IMR-90 (cell line): ENCODE measurements at regions not wholly inside any gene's neighbourhood (a gene's known extent, or its start where the extent isn't known, plus 50 kb on each side); places are given as distances from the start of the nearest gene placed in this dataset.

ENCODE experiments used
- ATAC-seq: fragments of 200-7000 bp; cut with Tn5 transposase; 2 replicates; pipeline ENCODE4 v1.9.1; 2020; ENCODE audit warnings: low read depth, mild to moderate bottlenecking, moderate library complexity
- BruUV-seq: library from RNA; stranded (reverse); fragments of 400-500 nt; replicated peaks from 2 replicates; lab custom pipeline; 2021; lab: Mats Ljungman, UMichigan
- CTCF ChIA-PET: fragments of 300-600 bp; formaldehyde crosslinking; extraction: SDS; loops from one replicate; lab custom pipeline; 2021; ENCODE audit warnings: antibody characterized with exemption; lab: Yijun Ruan, JAX
- POLR2A ChIA-PET: fragments of 300-600 bp; sonication (Branson Sonifier 250); formaldehyde crosslinking; loops from one replicate; lab custom pipeline; 2022; ENCODE audit warnings: antibody characterized with exemption; ENCODE audit not compliant: unreplicated experiment; lab: Charles Lee
- DNase-seq: peaks from one replicate; pipeline ENCODE4 v3.0.0; 2013
- H2AFZ ChIP-seq: replicated peaks from 2 replicates; pipeline ENCODE3; 2013; ENCODE audit warnings: low read length, mild to moderate bottlenecking; ENCODE audit not compliant: poor library complexity
- H2AK5ac ChIP-seq: 2 replicates; pipeline ENCODE4 v1.6.1; 2013; ENCODE audit warnings: low read depth, low read length, inconsistent platforms
- H2AK9ac ChIP-seq: replicated peaks from 2 replicates; pipeline ENCODE3; 2013; ENCODE audit warnings: mild to moderate bottlenecking, low read depth, low read length, moderate library complexity; ENCODE audit not compliant: poor library complexity
- H2BK120ac ChIP-seq: 2 replicates; pipeline ENCODE4 v1.6.1; 2013; ENCODE audit warnings: low read depth, low read length, inconsistent platforms
- H2BK15ac ChIP-seq: 3 replicates; pipeline ENCODE4 v1.6.1; 2013; ENCODE audit warnings: low read depth, low read length, inconsistent platforms
- H2BK20ac ChIP-seq: 2 replicates; pipeline ENCODE4 v1.6.1; 2013; ENCODE audit warnings: low read depth, mild to moderate bottlenecking, inconsistent platforms, low read length, moderate library complexity
- H2BK5ac ChIP-seq: 2 replicates; pipeline ENCODE4 v1.6.1; 2013; ENCODE audit warnings: mild to moderate bottlenecking, low read depth, low read length, inconsistent platforms; ENCODE audit not compliant: poor library complexity, severe bottlenecking
- H3K14ac ChIP-seq: replicated peaks from 2 replicates; pipeline ENCODE4 v1.6.1; 2013; ENCODE audit warnings: low read depth, low read length, inconsistent platforms
- H3K18ac ChIP-seq: 2 replicates; pipeline ENCODE4 v1.6.1; 2013; ENCODE audit warnings: low read depth, low read length, control low read depth
- H3K23ac ChIP-seq: 2 replicates; pipeline ENCODE4 v1.6.1; 2013; ENCODE audit warnings: low read depth, low read length, inconsistent platforms
- H3K27ac ChIP-seq: 2 replicates; pipeline ENCODE4 v1.5.1; 2013; ENCODE audit warnings: mild to moderate bottlenecking, control low read depth, low read length; ENCODE audit not compliant: insufficient read depth
- H3K27me3 ChIP-seq: 2 replicates; pipeline ENCODE4 v1.6.1; 2013; ENCODE audit warnings: low read length; ENCODE audit not compliant: control insufficient read depth, insufficient read depth
- H3K36me3 ChIP-seq: 2 replicates; pipeline ENCODE4 v1.6.1; 2013; ENCODE audit warnings: low read length, mixed read lengths; ENCODE audit not compliant: control insufficient read depth, insufficient read depth
- H3K4ac ChIP-seq: 2 replicates; pipeline ENCODE4 v1.6.1; 2013; ENCODE audit warnings: low read depth, low read length, inconsistent platforms
- H3K4me1 ChIP-seq: 2 replicates; pipeline ENCODE4 v1.6.1; 2013; ENCODE audit warnings: low read length, mixed read lengths; ENCODE audit not compliant: control insufficient read depth, insufficient read depth
- H3K4me2 ChIP-seq: 2 replicates; pipeline ENCODE4 v1.6.1; 2013; ENCODE audit warnings: low read depth, mild to moderate bottlenecking, control low read depth, low read length, moderate library complexity
- H3K4me3 ChIP-seq: 2 replicates; pipeline ENCODE4 v1.5.1; 2013; ENCODE audit warnings: low read depth, mild to moderate bottlenecking, control low read depth, low read length, moderate library complexity; ENCODE audit not compliant: insufficient read depth
- H3K56ac ChIP-seq: 2 replicates; pipeline ENCODE4 v1.6.1; 2013; ENCODE audit warnings: low read length, inconsistent platforms; ENCODE audit not compliant: insufficient read depth; ENCODE audit errors: extremely low read depth
- H3K79me1 ChIP-seq, 2 experiments: 2 replicates each; pipeline ENCODE4 v1.6.1; 2013; ENCODE audit warnings: low read length in 2 of 2, inconsistent platforms in 1 of 2, low read depth in 1 of 2
- H3K9ac ChIP-seq: 2 replicates; pipeline ENCODE4 v1.6.1; 2013; ENCODE audit warnings: low read depth, low read length, control low read depth
- H3K9me1 ChIP-seq: 2 replicates; pipeline ENCODE4 v1.6.1; 2013; ENCODE audit warnings: low read length, inconsistent platforms; ENCODE audit not compliant: insufficient read depth
- H3K9me3 ChIP-seq: 2 replicates; pipeline ENCODE4 v1.6.1; 2013; ENCODE audit warnings: low read length; ENCODE audit not compliant: control insufficient read depth, insufficient read depth
- H4K20me1 ChIP-seq: 2 replicates; pipeline ENCODE4 v1.6.1; 2013; ENCODE audit warnings: low read length, inconsistent platforms; ENCODE audit not compliant: insufficient read depth
- H4K5ac ChIP-seq: 2 replicates; pipeline ENCODE4 v1.6.1; 2013; ENCODE audit warnings: mild to moderate bottlenecking, low read depth, low read length, control low read depth
- H4K8ac ChIP-seq, 2 experiments: 2 replicates each; pipeline ENCODE4 v1.6.1; 2013; ENCODE audit warnings: low read depth in 2 of 2, low read length in 2 of 2, control low read depth in 1 of 2, inconsistent platforms in 1 of 2
- H4K91ac ChIP-seq: 2 replicates; pipeline ENCODE4 v1.6.1; 2013; ENCODE audit warnings: low read depth, low read length, inconsistent platforms; ENCODE audit not compliant: insufficient read depth
- BHLHE40 ChIP-seq: fragments of 150-350 bp; IDR thresholded peaks from 2 replicates; pipeline ENCODE4 v1.6.1; 2016; ENCODE audit warnings: mild to moderate bottlenecking, low read depth, low read length
- CEBPB ChIP-seq: IDR thresholded peaks from 2 replicates; pipeline ENCODE4 v1.6.1; 2012; ENCODE audit warnings: low read depth, low read length, improper control_type of control experiment
- CHD1 ChIP-seq: IDR thresholded peaks from 2 replicates; pipeline ENCODE4 v1.6.1; 2012; ENCODE audit warnings: low read depth, low read length, improper control_type of control experiment
- FOS ChIP-seq: fragments of 150-350 bp; IDR thresholded peaks from 2 replicates; pipeline ENCODE4 v1.6.1; 2016; ENCODE audit warnings: low read depth, low read length
- MAFK ChIP-seq: IDR thresholded peaks from 2 replicates; pipeline ENCODE4 v1.6.1; 2012; ENCODE audit warnings: low read depth, low read length, improper control_type of control experiment
- MAZ ChIP-seq: IDR thresholded peaks from 2 replicates; pipeline ENCODE4 v1.6.1; 2012; ENCODE audit warnings: low read depth, mild to moderate bottlenecking, low read length, improper control_type of control experiment, moderate library complexity, borderline replicate concordance
- MXI1 ChIP-seq: IDR thresholded peaks from 2 replicates; pipeline ENCODE4 v1.6.1; 2012; ENCODE audit warnings: low read depth, mild to moderate bottlenecking, low read length, moderate library complexity, borderline replicate concordance
- NFE2L2 ChIP-seq: fragments of 150-350 bp; IDR thresholded peaks from 2 replicates; pipeline ENCODE4 v1.6.1; 2016; ENCODE audit warnings: low read depth, mild to moderate bottlenecking, low read length
- POLR2A ChIP-seq: IDR thresholded peaks from 2 replicates; pipeline ENCODE4 v1.6.1; 2012; ENCODE audit warnings: mild to moderate bottlenecking, low read depth, low read length
- RAD21 ChIP-seq: IDR thresholded peaks from 2 replicates; pipeline ENCODE4 v1.6.1; 2012; ENCODE audit warnings: low read length, improper control_type of control experiment
- RCOR1 ChIP-seq: IDR thresholded peaks from 2 replicates; pipeline ENCODE4 v1.6.1; 2012; ENCODE audit warnings: mild to moderate bottlenecking, low read length, improper control_type of control experiment; ENCODE audit not compliant: insufficient replicate concordance
- RFX5 ChIP-seq: IDR thresholded peaks from 2 replicates; pipeline ENCODE4 v1.8.0; 2012; ENCODE audit warnings: low read depth, mild to moderate bottlenecking, low read length, moderate library complexity
- SMC3 ChIP-seq: fragments of 150-350 bp; IDR thresholded peaks from 2 replicates; pipeline ENCODE4 v1.6.1; 2016; ENCODE audit warnings: low read depth, mild to moderate bottlenecking, antibody characterized with exemption, low read length, moderate library complexity
- dilution Hi-C: fragments of 300-500 bp; cut with HindIII; formaldehyde crosslinking; loops from one replicate; pipeline ENCODE4 v1.14.3; 2018; ENCODE audit warnings: low sequenced_read_pairs; ENCODE audit not compliant: unreplicated experiment
- in situ Hi-C: fragments of 300-500 bp; cut with MboI; formaldehyde crosslinking; loops from 3 replicates; pipeline ENCODE4 v1.14.3; 2019; ENCODE audit warnings: low sequenced_read_pairs, inconsistent platforms, mixed read lengths
- intact Hi-C: fragments of 100-400 bp; cut with micrococcal nuclease; formaldehyde crosslinking; loops from 2 replicates; pipeline ENCODE4 v1.10.0; 2022
- TF ChIP-seq, protein P1 (sequence below): fragments of 150-350 bp; IDR thresholded peaks from 2 replicates; pipeline ENCODE4 v1.6.1; 2016; ENCODE audit warnings: low read depth, mild to moderate bottlenecking, low read length, moderate library complexity, borderline replicate concordance
- TF ChIP-seq, protein P2 (sequence below): conservative IDR thresholded peaks from 2 replicates; pipeline ENCODE4 v1.5.1; 2012; ENCODE audit warnings: mild to moderate bottlenecking, low read depth, low read length, improper control_type of control experiment
- TF ChIP-seq, protein P3 (sequence below): fragments of 150-350 bp; IDR thresholded peaks from 2 replicates; pipeline ENCODE4 v1.6.1; 2017; ENCODE audit warnings: mild to moderate bottlenecking, antibody characterized with exemption, low read length, low read depth

GRCh38 chr4:89486673-89487072 lies 179.1 kb upstream of the GPRIN3 start:
- Histone ChIP-seq H3K27me3 (no peaks in the 10 kb centered on the region), H3K9ac (no peak overlapping the region), H3K9me3 (no peaks in the 10 kb centered on the region), H2BK5ac (no peak overlapping the region), H3K4me2 (no peak overlapping the region), H3K23ac (no peak overlapping the region), H4K20me1 (no peaks in the 10 kb centered on the region), H2AK5ac (no peak overlapping the region), H3K4me3 (no peak overlapping the region), H3K79me1 (no peaks in the 10 kb centered on the region), H3K14ac (no peak overlapping the region), H3K27ac (no peak overlapping the region), H4K8ac (no peak overlapping the region), H2AK9ac (no peak overlapping the region), H2BK15ac (no peak overlapping the region), H3K4ac (no peak overlapping the region), H2AFZ (no peak overlapping the region), H4K91ac (no peak overlapping the region), H2BK20ac (no peak overlapping the region), H3K4me1 (no peaks in the 10 kb centered on the region; the same call in 1 of the 2 replicates), H2BK120ac (no peak overlapping the region), H3K9me1 (no peaks in the 10 kb centered on the region), H3K36me3 (no peaks in the 10 kb centered on the region), H4K5ac (no peak overlapping the region), H3K56ac (no peak overlapping the region), H3K18ac (no peak overlapping the region)
- DNase-seq (no peak), ATAC-seq (no peak)
- ChIA-PET POLR2A (no interaction called here), CTCF (interaction anchor here (0.6 to 1.8 kb wide), 7 partner anchors 67 to 401 kb away, joined by 3 to 8 read pairs (median 4); no protein-coding TSS in a partner anchor)
- TF ChIP-seq RCOR1 (no peak), RFX5 (no peak), NFE2L2 (no peak), MAZ (no peak), BHLHE40 (no peak), MAFK (no peak), CEBPB (no peak), POLR2A (no peak), RAD21 (no peak), MXI1 (no peak), SMC3 (no peak), CHD1 (no peak), FOS (no peak)
- TF ChIP-seq, protein P1, sequence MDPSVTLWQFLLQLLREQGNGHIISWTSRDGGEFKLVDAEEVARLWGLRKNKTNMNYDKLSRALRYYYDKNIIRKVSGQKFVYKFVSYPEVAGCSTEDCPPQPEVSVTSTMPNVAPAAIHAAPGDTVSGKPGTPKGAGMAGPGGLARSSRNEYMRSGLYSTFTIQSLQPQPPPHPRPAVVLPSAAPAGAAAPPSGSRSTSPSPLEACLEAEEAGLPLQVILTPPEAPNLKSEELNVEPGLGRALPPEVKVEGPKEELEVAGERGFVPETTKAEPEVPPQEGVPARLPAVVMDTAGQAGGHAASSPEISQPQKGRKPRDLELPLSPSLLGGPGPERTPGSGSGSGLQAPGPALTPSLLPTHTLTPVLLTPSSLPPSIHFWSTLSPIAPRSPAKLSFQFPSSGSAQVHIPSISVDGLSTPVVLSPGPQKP = no peak
- TF ChIP-seq, protein P2, sequence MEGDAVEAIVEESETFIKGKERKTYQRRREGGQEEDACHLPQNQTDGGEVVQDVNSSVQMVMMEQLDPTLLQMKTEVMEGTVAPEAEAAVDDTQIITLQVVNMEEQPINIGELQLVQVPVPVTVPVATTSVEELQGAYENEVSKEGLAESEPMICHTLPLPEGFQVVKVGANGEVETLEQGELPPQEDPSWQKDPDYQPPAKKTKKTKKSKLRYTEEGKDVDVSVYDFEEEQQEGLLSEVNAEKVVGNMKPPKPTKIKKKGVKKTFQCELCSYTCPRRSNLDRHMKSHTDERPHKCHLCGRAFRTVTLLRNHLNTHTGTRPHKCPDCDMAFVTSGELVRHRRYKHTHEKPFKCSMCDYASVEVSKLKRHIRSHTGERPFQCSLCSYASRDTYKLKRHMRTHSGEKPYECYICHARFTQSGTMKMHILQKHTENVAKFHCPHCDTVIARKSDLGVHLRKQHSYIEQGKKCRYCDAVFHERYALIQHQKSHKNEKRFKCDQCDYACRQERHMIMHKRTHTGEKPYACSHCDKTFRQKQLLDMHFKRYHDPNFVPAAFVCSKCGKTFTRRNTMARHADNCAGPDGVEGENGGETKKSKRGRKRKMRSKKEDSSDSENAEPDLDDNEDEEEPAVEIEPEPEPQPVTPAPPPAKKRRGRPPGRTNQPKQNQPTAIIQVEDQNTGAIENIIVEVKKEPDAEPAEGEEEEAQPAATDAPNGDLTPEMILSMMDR = no peak
- TF ChIP-seq, protein P3, sequence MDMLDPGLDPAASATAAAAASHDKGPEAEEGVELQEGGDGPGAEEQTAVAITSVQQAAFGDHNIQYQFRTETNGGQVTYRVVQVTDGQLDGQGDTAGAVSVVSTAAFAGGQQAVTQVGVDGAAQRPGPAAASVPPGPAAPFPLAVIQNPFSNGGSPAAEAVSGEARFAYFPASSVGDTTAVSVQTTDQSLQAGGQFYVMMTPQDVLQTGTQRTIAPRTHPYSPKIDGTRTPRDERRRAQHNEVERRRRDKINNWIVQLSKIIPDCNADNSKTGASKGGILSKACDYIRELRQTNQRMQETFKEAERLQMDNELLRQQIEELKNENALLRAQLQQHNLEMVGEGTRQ = no peak
- dilution Hi-C loops = no loop called here
- intact Hi-C loops = loop anchor here (1.0 to 5.0 kb wide), 4 partner anchors 172 to 415 kb away; no protein-coding TSS in a partner anchor
- in situ Hi-C loops = loop anchor here (25.0 kb wide), 1 partner anchor 376 kb away; no protein-coding TSS in a partner anchor
- no TSS peak for BruUV-seq
